Right ventricle myocardium inferior (tissue), 1 donor: ENCODE measurements at regions not wholly inside any gene's neighbourhood (a gene's known extent, or its start where the extent isn't known, plus 50 kb on each side); places are given as distances from the start of the nearest gene placed in this dataset.

Experiments
- ATAC-seq: fragments of 200-7000 bp; cut with Tn5 transposase; one replicate; pipeline ENCODE4 v1.9.1; 2020; ENCODE audit warnings: mild to moderate bottlenecking, moderate library complexity
- DNase-seq: peaks from one replicate; pipeline ENCODE4 v3.0.0; 2021; ENCODE audit errors: missing footprints
- intact Hi-C: fragments of 100-400 bp; cut with DNase I; formaldehyde crosslinking; loops from one replicate; pipeline ENCODE4 v1.11.0; 2022
- donor health status: DM: no; HTN: yes; CAD: no; lungs with severe emphysema.

GRCh38 chr1:57839526-57839925 lies 415.7 kb upstream of the DAB1 start:
- intact Hi-C loops, result no loop called here
- ATAC-seq (no peak), DNase-seq (no peak)

DNA sequence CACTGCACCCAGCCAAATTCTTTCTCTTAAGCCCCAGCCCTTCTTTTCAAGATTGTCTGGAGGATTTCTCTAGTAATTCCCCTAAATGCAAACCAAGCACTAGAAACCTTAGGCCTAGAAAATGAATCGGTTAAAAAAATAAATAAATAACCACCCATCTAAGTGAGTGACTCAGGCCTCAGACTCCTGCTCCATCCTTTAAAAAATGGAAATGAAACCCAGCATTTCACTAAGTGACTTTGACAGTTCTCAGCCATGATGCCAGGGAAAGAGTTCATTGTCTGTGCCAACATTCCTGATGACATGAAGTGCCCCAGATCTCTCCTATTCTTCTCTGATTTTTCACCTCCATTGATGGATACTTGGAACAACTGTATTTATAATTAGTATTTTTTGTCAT lies 415.2 kb upstream of the DAB1 start:
- ATAC-seq (no peak), DNase-seq (no peak)
- intact Hi-C loops, result no loop called here

- DNase-seq (no peak), ATAC-seq (no peak)
- intact Hi-C loops, result no loop called here
Measured at GRCh38 chr1:57835620-57836019, 411.8 kb upstream of the DAB1 start.

DNA sequence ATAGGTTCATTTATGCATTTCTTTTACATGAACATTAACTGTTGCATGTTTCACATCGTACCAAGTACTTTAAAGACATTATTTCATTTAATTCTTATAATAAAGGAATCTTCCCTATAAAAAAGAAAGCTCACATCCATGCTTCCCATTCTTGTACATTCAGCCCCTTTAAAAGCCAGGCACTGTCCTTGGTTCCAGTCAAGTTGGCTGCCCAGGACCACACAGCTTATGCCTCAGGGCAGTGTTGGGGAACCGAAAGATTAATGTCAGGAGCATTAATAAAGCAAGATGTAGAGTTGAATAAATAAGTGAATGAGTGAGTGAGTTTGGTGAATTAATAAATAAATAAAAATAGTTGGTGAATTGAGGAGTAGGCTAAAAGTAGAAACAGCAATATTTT lies 409.4 kb upstream of the DAB1 start:
- ATAC-seq (no peak), DNase-seq (no peak)
- intact Hi-C loops, result no loop called here

GRCh38 chr1:57832612-57833011 lies 408.8 kb upstream of the DAB1 start:
- no peak for ATAC-seq
- intact Hi-C loops, result no loop called here

DNA sequence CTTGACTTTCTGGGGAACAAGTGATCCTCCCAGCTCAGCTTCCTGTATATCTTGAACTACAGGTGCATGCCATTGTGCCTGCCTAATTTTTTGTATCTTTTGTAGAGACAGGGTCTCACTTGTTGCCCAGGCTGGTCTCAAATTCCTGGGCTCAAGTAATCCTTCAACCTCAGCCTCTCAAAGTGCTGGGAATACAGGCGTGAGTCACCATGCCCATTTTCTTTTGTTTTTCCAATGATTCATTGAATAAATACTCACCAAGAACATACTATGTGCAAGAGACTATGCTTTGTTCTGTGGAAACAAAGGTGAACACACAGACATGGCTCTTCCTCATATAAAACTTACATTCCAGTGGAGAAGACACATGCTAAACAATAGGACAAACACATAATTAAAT lies 407.8 kb upstream of the DAB1 start:
- intact Hi-C loops, result no loop called here
- DNase-seq, result no peak
- ATAC-seq, result no peak

More at GRCh38 chr1:57832612-57833011, 408.8 kb upstream of the DAB1 start:
- no peak for DNase-seq

DNA sequence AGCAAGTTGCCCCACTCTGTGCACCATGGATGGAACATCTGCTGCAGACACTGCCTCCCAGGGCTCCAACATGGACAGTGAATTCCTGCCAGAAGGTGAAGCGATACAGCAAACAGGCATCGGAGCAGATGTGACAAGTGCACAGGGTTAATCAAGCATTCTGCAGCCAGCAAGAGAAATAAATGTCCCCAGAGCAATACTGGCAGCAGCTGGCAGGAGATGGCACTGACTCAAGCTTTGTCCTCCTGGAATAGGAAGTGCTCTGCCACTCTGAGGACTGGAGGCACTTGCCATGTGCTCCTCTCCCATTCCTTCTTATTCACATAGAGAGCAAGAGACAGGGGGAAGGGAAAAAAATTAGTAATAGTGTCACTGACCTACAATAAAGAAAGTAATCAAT lies 402.7 kb upstream of the DAB1 start:
- no peak for DNase-seq
- intact Hi-C loops, result no loop called here
- ATAC-seq, result peak; percentile 42

DNA sequence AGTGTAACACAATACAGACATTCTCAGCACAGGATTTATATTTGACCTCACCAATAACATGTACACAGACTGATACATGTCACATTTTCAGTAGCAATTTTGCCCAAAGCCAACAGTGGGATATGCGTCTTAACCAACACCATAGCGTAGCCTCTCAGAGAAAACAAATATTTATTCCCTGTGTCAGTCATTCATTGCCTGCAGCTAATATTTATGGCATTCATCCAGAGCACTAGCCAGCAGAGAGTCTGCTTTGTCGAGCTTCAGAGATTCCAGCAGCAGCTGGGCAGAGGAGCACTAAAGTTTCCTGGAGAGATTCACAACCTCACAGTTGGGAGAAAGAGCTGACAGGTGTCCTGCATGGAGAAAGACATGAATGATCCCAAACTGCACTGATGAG lies 400.7 kb upstream of the DAB1 start:
- ATAC-seq, result no peak
- DNase-seq, result no peak
- intact Hi-C loops, result no loop called here

GRCh38 chr1:57820356-57821095 lies 396.7 kb upstream of the DAB1 start:
- no peak for DNase-seq

GRCh38 chr1:57819893-57820292 lies 396.0 kb upstream of the DAB1 start:
- ATAC-seq (no peak), DNase-seq (no peak)
- intact Hi-C loops, result no loop called here

More at GRCh38 chr1:57820356-57821095, 396.7 kb upstream of the DAB1 start:
- ATAC-seq, result no peak
- intact Hi-C loops, result no loop called here

DNA sequence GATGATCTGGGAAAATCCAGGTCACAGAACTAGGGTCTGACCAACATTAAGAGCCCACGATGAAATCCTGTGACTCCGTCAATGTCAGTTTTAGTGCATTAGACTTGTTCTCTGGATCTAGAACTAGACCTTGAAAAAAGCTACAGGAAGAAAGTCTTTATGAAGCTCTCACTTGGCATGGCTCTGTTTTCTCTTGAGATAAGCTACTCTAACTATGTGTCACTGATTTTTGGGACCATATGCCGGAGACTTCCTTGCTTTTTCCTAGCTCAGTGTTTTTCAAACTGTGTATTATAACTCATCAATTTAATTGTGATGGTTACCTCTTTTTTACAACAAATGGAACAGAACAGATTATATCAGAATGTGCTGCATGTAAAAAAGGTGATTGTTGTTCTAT lies 379.7 kb upstream of the DAB1 start:
- intact Hi-C loops, result no loop called here
- ATAC-seq (no peak), DNase-seq (no peak)

DNA sequence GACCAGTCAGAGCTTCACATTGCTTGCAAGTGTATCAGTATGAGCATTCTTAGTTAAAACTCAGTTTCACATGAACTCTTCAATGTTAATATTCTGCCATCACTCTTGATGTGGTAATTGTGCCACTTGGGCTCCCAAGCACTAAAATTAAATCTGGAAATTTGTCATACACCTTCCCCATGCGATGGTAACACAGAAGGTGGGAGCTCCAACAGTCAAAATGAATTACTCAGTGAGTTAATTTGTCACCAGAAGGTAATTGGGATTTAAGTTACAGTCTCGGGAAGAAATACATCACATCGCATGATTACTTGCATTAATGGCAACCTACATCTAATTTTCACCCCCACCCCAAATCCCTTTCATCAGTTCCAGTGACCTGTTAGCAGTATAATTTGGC lies 376.5 kb upstream of the DAB1 start:
- ATAC-seq (no peak), DNase-seq (no peak)
- intact Hi-C loops, result no loop called here

DNA sequence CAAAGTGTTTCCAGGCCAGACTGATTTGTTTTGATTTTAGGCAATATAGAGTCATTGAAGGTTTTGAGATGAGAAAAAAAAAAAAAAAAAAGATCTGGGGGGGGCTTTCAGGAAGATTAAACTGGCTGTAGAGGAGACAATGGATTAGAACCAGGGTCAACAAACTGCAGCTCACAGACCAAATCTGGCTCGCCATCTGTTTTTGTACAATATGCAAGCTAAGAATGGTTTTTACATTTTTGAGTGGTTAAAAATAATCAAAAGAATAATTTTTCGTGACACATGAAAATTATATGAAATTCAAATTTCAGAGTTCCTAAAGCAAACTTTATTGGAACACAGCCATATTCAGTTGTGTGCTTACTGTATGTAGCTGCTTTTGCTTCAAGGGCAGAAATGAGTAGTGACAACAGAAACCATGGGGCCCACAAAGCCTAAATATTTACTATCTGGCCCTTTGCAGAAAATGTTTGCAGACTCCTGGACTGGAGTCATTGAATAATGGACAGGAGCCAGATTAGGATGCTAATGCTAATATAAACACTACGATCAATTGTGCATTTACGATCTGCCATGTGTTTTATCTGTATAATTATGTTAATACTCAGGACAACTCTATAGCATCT lies 375.7 kb upstream of the DAB1 start:
- DNase-seq (no peak), ATAC-seq (no peak)
- intact Hi-C loops, result no loop called here

- ATAC-seq, result no peak
- intact Hi-C loops, result no loop called here
Measured at GRCh38 chr1:57798543-57798942, 374.7 kb upstream of the DAB1 start.

GRCh38 chr1:57797084-57797483 lies 373.2 kb upstream of the DAB1 start:
- ATAC-seq (no peak), DNase-seq (no peak)
- intact Hi-C loops, result no loop called here

More at GRCh38 chr1:57798543-57798942, 374.7 kb upstream of the DAB1 start:
- DNase-seq, result no peak

DNA sequence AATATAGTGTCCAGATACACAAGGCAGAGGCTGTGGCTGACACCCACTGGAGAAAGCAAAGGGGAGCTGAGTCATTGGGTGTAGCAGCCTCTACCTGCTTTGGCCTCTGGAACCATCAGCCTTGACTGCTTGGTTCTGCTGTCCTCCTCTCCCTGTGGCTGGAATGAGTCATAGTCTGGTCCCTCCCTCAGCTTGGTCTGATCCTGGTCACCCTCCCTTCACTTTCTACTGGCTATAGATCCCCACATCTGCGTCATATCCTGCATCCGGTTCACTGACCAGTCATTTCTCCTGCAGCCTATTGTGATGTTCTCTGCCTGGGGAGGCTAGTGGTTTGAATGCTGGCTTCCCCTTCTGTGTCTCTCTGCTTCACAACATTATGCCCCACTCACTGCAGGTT lies 372.8 kb upstream of the DAB1 start:
- DNase-seq (no peak), ATAC-seq (no peak)
- intact Hi-C loops, result no loop called here

DNA sequence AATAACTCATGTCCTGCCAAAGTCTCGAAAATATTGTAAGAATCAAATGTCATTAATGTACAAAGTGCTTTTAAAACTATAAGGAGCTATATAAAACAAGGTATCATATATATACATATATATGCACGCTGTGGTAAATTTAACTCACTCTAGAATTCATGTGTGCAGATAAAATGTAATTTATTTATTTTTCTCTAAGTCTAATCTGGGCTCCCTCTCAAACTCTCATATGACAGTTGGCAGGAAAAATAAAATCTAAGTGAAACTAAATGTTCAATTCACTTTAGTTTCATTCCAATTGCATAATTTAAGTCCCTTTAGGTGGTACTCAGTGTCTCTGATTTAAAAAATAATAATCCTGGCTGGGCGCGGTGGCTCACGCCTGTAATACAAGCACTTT lies 372.0 kb upstream of the DAB1 start:
- no peak for ATAC-seq
- no peak for DNase-seq
- intact Hi-C loops, result no loop called here

- no peak for ATAC-seq
- intact Hi-C loops, result no loop called here
- DNase-seq, result no peak
Measured at GRCh38 chr1:57794078-57794477, 370.2 kb upstream of the DAB1 start.

DNA sequence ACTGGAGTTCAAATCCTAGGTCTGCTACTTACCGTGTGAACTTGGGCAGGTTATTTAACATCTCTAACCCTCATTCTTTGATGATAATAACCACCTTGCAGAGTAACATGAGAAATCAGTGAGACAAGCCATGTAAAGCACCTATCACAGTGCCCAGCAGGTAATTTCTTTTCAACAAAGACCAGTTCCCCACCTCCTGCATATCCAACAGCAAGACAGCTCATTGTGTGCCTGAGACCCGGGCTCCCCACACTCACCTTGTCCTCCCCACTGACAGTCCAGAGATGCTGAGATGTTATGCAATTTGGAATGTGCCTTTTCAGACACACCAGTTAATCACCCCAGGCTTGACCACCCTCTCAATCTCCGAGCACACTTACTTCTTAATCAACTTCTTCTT lies 367.6 kb upstream of the DAB1 start:
- DNase-seq (no peak), ATAC-seq (no peak)
- intact Hi-C loops, result no loop called here

DNA sequence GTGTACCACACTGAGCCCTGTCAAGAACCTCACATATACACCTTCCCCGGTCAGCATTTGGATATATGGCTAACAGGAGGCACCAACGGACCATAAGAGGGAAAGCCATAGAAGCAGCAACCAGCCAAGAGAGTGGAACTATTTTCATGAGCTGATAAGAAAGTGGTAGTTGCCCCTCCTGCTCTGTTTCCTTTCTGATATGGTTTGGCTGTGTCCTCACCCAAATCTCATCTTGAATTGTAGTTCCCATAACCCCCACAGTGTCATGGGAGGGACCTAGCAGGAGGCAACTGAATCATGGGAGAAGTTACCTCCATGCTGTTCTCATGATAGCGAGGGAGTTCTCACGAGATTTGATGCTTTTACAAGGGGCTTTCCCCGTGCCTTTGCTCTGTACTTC lies 366.1 kb upstream of the DAB1 start:
- no peak for ATAC-seq
- DNase-seq, result no peak
- intact Hi-C loops, result no loop called here

DNA sequence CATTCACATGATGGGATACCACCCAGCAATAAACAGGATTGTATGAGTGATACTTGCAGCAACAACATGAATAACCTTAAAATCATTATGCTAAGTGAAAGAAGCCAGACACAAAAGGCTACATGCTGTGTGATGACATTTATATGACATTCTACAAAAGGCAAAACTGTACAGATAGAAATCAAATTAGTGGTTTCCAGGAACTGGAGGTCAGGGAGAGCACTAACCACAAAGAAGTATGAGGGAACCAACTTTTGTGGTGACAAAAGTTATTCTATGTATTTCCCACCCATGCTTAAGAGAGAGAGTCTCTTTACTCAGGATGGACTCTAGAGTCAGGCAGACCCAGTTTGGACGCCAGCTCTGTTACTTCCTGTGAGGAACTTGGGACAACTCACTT lies 364.5 kb upstream of the DAB1 start:
- no peak for ATAC-seq
- no peak for DNase-seq
- intact Hi-C loops, result no loop called here
